SJCRH30 (cell line): ENCODE measurements at regions not wholly inside any gene's neighbourhood (a gene's known extent, or its start where the extent isn't known, plus 50 kb on each side); places are given as distances from the start of the nearest gene placed in this dataset.
A peak's percentile ranks its signal among the peaks of the same experiment; 100 is the strongest.
"Not testable (repeated sequence)": the region's sequence is repeated elsewhere in the genome, so short reads cannot be mapped to it uniquely, and the experiment has no call there.

Experiments
- DNase-seq, 2 experiments: peaks; one replicate each; pipeline ENCODE4 v3.0.0-alpha.2; 2015 to 2020
- H3K27ac ChIP-seq: fragments of 250-450 bp; sonication (Bioruptor Pico); 2 replicates; pipeline ENCODE4 v1.5.1; 2020; ENCODE audit warnings: mild to moderate bottlenecking, moderate library complexity
- H3K27me3 ChIP-seq: fragments of 250-450 bp; sonication (Bioruptor Pico); 2 replicates; pipeline ENCODE4 v1.5.1; 2020; ENCODE audit warnings: mild to moderate bottlenecking, moderate library complexity
- H3K36me3 ChIP-seq: fragments of 250-450 bp; sonication (Bioruptor Pico); 2 replicates; pipeline ENCODE4 v1.5.1; 2020; ENCODE audit warnings: mild to moderate bottlenecking, moderate library complexity
- H3K4me1 ChIP-seq: fragments of 250-450 bp; sonication (Bioruptor Pico); 2 replicates; pipeline ENCODE4 v1.5.1; 2020; ENCODE audit warnings: mild to moderate bottlenecking, moderate library complexity
- H3K4me3 ChIP-seq: fragments of 250-450 bp; sonication (Bioruptor Pico); 2 replicates; pipeline ENCODE4 v1.5.1; 2020; ENCODE audit warnings: mild to moderate bottlenecking, moderate library complexity
- H3K9me3 ChIP-seq: fragments of 250-450 bp; sonication (Bioruptor Pico); replicated peaks from 2 replicates; pipeline ENCODE4 v1.5.1; 2020; ENCODE audit warnings: mild to moderate bottlenecking, moderate library complexity

DNA sequence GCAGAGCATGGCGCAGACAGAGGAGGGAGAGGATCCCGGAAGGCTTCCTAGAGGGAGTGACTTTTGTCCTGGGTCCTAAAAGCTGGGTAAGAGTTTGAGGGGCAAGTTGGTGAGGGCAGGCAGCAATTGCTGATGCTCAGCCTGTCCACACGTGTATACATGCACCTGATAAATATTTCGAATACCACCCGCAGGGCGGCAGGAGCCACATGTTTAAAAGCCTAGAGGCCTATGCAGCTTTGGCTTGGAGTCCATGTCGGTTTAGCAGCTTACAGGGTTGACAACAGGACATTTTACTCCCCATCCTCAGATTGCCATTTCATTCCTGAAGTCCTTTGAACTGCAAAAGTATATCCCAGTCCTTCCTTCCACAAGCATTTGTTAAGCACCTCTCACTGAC is 99.1 kb downstream of the KATNIP start:
- Histone ChIP-seq H3K4me1 (no peaks in the 10 kb centered on the region), H3K36me3 (no peaks in the 10 kb centered on the region), H3K27me3 (no peaks in the 10 kb centered on the region), H3K27ac (no peak overlapping the region), H3K9me3 (no peaks in the 10 kb centered on the region), H3K4me3 (no peak overlapping the region)
- DNase-seq = no peak

DNA sequence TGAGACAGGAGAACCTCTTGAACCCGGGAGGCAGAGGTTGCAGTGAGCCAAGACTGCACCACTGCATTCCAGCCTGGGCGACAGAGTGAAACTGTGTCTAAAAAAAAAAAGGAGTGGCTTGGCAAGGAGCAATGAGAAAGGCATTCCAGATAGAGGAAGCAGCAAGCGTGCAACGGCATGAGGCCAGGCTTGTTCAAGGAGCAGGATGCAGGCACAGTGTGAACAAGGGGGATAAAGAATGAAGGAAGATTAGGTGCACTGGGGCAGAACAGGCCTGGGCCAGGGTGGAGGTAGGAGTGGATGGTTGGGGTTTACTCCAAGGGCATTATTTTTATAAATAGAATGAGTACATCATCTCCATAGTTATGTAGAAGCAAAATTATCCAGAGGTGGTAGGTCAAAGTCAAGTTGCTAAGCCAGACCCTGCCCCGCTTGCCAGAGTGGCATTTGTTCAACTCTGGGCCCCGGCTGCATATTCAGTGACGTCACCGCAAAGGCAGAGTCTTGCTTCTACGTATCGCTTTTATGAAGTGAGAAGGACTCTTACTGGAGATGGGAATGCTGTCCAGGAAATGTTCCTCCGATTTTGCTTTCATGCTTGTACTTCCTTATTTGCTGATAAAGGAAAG is 100.2 kb downstream of the KATNIP start:
- no peaks in the 10 kb centered on the region for H3K9me3 ChIP-seq
- H3K36me3 ChIP-seq = no peaks in the 10 kb centered on the region
- peaks cover 5% of the 10 kb centered on the region; the same call in 1 of the 2 replicates for H3K4me1 ChIP-seq
- no peaks in the 10 kb centered on the region for H3K27me3 ChIP-seq
- no peak overlapping the region for H3K4me3 ChIP-seq
- DNase-seq = no peak
- no peak overlapping the region for H3K27ac ChIP-seq

DNA sequence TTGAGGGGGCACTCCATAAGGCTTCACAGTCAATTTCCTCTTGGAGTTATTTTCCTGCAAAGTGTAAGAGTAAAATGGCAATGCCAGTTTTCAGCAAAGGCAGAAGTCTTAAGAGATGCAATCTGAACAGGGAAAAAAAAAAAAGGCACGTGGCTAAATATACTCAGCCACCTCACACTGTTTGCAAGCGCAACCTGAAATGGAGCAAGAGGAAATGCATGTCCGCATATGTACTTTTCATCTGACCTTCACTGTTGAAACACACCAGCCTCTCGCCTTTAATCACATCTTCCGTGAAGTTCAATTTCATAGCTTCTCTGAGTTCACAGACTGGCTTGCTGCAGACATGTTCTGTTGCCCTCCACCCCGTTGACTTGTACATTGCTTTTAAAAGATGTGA is 101.4 kb downstream of the KATNIP start:
- Histone ChIP-seq H3K27ac (no peak overlapping the region), H3K36me3 (no peaks in the 10 kb centered on the region), H3K27me3 (no peaks in the 10 kb centered on the region), H3K4me1 (peaks cover 5% of the 10 kb centered on the region; the same call in 1 of the 2 replicates), H3K9me3 (no peaks in the 10 kb centered on the region), H3K4me3 (no peak overlapping the region)
- no peak for DNase-seq

DNA sequence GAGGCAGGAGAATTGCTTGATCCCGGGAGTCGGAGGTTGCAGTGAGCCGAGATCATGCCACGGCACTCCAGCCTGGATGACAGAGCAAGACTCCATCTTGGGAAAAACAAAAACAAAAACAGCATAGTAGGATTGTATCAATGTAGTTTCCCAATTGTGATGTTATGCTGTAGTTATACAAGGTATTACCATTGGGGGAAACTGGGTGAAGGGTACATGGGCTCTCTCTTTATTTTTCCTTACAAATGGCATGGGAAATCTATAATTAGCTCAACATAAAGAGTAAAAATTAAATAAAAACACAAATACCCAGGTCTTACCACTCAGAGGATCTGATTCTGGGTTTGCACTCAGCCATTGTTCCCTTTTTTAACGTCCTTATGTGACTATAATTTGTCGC is 107.9 kb downstream of the KATNIP start:
- Histone ChIP-seq H3K27ac (no peak overlapping the region), H3K4me3 (no peak overlapping the region), H3K9me3 (no peaks in the 10 kb centered on the region), H3K4me1 (peaks cover 5% of the 10 kb centered on the region; the same call in 1 of the 2 replicates), H3K36me3 (no peaks in the 10 kb centered on the region), H3K27me3 (no peaks in the 10 kb centered on the region)
- DNase-seq = no peak

DNA sequence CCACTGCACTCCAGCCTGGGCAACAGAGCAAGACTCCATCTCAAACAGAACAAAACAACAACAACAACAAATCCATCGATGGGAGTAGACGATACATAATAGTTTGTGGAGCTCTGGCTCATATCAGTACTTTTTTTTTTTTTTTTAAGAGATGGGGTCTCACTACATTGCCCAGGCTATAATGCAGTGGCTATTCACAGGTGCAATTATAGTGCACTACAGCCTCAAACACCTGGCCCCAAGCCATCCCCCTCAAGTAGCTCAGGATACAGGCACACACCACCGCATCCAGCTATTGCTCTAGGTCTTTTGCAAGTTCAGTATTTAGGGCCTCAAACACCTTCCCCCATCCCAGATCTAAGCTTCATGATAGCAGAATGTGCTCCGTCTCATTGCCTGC is 110.6 kb downstream of the KATNIP start:
- Histone ChIP-seq H3K36me3 (no peaks in the 10 kb centered on the region), H3K4me3 (no peak overlapping the region), H3K9me3 (no peaks in the 10 kb centered on the region), H3K27me3 (no peaks in the 10 kb centered on the region), H3K4me1 (no peaks in the 10 kb centered on the region), H3K27ac (no peak overlapping the region)
- no peak for DNase-seq

DNA sequence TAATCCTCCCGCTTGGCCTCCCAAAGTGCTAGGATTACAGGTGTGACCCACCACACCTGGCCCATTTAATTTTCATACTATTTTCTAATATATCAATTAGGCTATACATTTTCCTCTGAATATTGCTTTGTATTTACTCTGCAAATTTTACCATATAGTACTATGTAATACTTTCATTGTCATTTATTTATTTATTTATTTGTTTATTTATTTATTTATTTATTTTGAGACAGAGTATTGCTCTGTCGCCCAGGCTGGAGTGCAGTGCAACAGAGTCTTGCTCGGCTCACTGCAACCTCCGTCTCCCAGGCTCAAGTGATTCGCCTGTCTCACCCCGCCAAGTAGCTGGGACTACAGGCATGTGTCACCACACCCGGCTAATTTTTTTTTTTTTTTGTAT is 113.3 kb downstream of the KATNIP start:
- not testable (repeated sequence) for H3K27me3 ChIP-seq, H3K27ac ChIP-seq, H3K4me3 ChIP-seq, H3K9me3 ChIP-seq, H3K4me1 ChIP-seq, DNase-seq, H3K36me3 ChIP-seq

DNA sequence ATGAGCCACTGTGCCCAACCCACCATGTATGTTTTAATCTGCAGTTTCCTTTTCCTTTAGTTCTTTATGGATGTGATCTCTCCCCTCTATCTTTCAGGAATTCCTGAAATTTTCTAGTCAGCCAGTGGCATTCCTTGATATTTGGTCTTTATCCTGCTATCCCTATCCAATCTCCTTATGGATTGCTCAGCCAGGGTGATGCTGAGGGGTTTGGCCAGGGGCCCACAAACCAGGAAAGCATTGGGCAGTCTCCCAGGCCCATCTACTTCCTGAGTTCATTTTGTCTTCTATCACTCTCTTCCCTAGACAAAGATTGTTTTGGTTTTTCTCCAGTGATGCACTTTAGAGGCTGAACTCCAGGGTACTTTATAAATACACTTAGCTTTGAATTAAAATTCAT is 115.9 kb downstream of the KATNIP start:
- Histone ChIP-seq H3K27ac (no peak overlapping the region), H3K36me3 (no peaks in the 10 kb centered on the region), H3K9me3 (no peaks in the 10 kb centered on the region), H3K27me3 (no peaks in the 10 kb centered on the region), H3K4me3 (no peak overlapping the region), H3K4me1 (peaks cover 13% of the 10 kb centered on the region)
- no peak for DNase-seq

DNA sequence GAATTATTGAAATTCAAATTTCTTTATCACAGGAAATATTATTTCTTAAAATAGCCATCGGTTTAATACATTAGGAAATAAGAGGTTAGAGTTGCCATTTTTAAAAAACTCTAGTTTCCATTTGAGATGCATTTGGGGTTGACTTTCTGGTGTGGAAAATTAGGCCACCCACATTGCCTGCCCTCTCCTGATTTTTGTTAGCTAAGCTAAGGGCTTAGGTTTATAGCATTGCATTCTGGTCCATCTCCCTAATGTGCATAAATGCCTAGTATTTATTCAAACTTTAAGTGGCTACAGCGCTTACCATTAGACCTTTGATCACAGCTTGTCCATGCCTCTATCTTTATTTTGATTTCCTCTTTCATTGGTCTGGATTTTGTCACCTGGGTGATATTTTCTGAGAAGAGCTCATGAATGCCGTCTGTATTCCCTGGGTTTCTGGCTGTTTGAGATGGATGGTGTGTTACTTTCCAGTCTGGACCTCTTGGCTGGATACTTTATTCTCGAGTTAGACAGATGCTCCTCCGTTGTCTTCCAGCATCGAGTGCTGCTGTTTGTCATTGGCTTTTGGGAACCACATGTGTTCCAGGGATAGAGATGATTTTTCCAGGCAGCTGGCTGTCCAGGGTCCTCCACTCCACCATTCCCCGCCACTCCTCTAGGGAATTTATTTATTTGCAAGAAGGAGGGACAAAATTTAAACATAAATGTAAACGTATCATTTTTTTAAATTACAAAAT is 120.3 kb downstream of the KATNIP start:
- Histone ChIP-seq H3K9me3 (no peaks in the 10 kb centered on the region), H3K36me3 (no peaks in the 10 kb centered on the region), H3K27me3 (no peaks in the 10 kb centered on the region), H3K27ac (peak overlapping the region; percentile 87), H3K4me3 (peak overlapping the region; percentile 33), H3K4me1 (peaks cover 15% of the 10 kb centered on the region)
- DNase-seq = peak; percentile 80 to 89

DNA sequence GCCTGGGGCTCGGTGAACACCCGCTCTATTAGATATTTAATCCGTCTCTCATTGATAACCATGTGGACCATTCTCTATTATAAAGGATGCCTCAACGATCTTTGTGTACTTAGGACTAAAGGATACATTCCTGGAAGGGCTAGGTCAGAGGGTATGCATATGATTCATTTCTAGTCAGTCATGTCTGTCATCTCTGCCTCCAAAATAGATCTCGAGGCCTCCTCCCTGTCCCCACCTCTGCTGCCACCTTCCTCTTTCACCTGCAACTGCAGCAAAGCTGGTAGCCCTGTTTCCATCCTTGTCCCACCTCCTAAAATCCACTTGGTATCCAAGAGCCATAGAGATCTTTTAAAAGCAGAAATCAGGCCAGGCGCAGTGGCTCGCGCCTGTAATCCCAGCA is 121.5 kb downstream of the KATNIP start:
- Histone ChIP-seq H3K27me3 (no peaks in the 10 kb centered on the region), H3K27ac (no peak overlapping the region), H3K9me3 (no peaks in the 10 kb centered on the region), H3K36me3 (no peaks in the 10 kb centered on the region), H3K4me3 (no peak overlapping the region), H3K4me1 (peaks cover 15% of the 10 kb centered on the region)
- DNase-seq = no peak

DNA sequence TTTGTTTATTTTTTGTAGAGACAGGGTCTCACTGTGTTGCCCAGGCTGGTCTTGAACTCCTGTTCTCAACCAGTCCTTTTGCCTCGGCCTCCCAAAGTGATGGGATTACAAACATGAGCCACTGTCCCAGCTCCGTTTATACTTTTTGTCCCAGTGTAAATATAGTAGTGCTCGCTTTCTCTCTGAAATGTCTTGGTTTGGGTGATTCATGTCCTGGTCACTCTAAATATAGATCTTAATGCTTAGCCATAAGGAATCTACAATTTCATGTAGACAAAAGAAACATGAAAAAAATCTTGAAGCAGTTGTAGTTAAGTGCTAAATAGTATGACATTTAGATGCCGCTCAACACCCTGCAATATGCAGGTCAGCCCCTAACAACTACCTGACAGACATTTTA is 126.9 kb downstream of the KATNIP start:
- no peak overlapping the region for H3K4me3 ChIP-seq
- no peaks in the 10 kb centered on the region for H3K27me3 ChIP-seq
- H3K27ac ChIP-seq = no peak overlapping the region
- no peaks in the 10 kb centered on the region for H3K9me3 ChIP-seq
- no peak for DNase-seq
- H3K36me3 ChIP-seq = no peaks in the 10 kb centered on the region
- peaks cover 2% of the 10 kb centered on the region; the same call in 1 of the 2 replicates for H3K4me1 ChIP-seq

DNA sequence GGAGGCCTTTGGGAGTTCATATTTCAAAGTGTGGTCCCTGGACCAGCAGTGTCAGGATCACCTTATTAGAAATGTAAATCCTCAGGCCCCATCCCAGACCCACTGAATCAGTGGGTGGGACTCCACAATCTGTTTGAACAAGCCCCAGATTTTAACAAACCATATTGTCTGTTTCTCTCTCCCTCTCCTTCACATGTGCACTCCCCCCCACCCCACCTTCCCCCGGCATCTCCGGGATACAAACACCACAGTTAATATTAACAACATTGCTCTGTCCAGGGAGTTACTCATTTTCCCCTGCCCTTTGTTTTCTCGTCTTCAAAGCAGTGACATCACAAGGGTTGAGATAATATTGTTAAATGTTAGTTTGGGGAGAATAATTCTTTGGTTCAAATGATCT is 127.3 kb downstream of the KATNIP start:
- Histone ChIP-seq H3K36me3 (no peaks in the 10 kb centered on the region; the same call in 1 of the 2 replicates), H3K27me3 (no peaks in the 10 kb centered on the region), H3K27ac (no peak overlapping the region), H3K9me3 (no peaks in the 10 kb centered on the region), H3K4me1 (peaks cover 2% of the 10 kb centered on the region; the same call in 1 of the 2 replicates), H3K4me3 (no peak overlapping the region)
- no peak for DNase-seq

DNA sequence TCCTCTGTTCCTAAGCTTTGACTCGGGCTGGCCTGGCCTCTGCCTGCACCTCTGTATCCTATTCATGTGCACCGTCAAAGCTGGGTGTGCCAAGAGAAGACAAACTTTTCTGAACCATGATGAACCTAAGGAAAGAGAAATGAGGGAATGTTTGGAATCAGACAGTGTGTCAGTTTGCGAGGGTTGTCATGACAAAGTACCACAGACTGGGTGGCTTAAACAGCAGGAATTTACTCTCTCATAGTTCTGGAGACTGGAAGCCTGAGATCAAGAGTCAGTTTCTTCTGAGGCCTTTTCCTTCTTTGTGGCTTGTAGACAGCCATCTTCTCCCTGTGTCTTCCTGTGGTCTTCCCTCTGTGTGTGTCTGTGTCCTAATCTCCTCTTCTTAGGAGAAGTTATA is 129.0 kb downstream of the KATNIP start:
- H3K9me3 ChIP-seq = no peaks in the 10 kb centered on the region
- H3K27me3 ChIP-seq = no peaks in the 10 kb centered on the region
- H3K4me3 ChIP-seq = no peak overlapping the region
- no peak overlapping the region for H3K27ac ChIP-seq
- no peaks in the 10 kb centered on the region; the same call in 1 of the 2 replicates for H3K36me3 ChIP-seq
- H3K4me1 ChIP-seq = peaks cover 2% of the 10 kb centered on the region; the same call in 1 of the 2 replicates
- no peak for DNase-seq

DNA sequence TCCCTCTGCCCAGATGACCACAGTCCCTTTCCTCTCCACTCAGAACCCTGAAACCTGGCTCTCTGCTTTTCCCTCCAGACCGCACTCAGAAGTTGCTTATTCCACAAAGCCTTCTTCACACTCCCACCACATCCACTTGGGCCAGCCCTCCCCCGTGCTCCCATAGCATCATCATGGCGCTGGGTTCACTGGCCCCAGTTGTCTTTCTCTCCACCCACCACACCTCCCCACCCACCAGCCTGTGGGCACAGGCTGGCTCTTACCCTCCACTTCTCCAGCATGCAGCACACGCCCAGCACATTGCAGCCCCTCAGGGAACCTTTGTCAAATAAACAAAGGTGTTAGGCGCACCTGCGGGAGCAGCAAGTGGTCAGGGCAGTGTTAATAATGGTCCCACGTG is 130.0 kb downstream of the KATNIP start:
- Histone ChIP-seq H3K4me3 (no peak overlapping the region), H3K9me3 (no peaks in the 10 kb centered on the region), H3K27me3 (no peaks in the 10 kb centered on the region), H3K27ac (no peak overlapping the region), H3K36me3 (no peaks in the 10 kb centered on the region; the same call in 1 of the 2 replicates), H3K4me1 (peaks cover 2% of the 10 kb centered on the region; the same call in 1 of the 2 replicates)
- no peak for DNase-seq

DNA sequence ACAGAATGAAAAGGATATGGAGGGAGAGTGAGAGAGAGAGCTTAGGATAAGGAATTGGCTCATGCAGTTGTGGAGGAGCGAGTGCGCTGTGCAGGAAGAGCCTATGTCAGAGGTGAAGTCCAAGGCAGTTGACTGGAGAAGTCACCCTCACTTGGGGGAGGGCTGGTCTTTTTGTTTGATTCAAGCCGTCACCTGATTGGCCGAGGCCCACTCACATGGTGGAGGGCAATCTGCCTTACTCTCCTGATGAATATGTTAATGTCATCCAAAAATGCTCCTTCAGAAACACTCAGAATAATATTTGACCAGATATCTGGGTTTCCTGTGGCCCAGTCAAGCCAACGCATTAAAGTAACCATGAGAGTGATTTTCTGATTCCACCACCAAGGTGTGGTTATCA is 131.7 kb downstream of the KATNIP start:
- peaks cover 13% of the 10 kb centered on the region for H3K4me1 ChIP-seq
- H3K27me3 ChIP-seq = no peaks in the 10 kb centered on the region
- DNase-seq = no peak
- no peaks in the 10 kb centered on the region; the same call in 1 of the 2 replicates for H3K36me3 ChIP-seq
- H3K27ac ChIP-seq = no peak overlapping the region
- H3K9me3 ChIP-seq = no peaks in the 10 kb centered on the region
- H3K4me3 ChIP-seq = no peak overlapping the region

DNA sequence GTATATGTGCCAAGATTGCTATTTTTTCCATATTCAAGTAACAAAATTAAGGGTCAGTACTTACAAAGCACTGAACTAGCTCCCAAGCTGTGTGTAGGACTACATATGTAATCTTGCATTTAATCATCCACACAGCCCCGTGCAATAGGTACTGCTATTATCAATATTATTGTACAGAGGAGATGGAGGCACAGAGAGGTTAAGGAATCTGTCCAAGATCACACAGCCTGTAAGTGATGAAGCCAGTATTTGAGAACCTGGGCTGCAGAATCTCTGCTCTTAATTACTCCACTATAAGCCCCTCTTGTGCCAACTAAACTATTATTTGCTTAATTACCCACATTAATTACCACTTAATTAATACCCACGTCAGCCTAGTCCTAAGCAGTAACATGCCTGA is 134.1 kb downstream of the KATNIP start:
- no peaks in the 10 kb centered on the region for H3K27me3 ChIP-seq
- no peaks in the 10 kb centered on the region; the same call in 1 of the 2 replicates for H3K36me3 ChIP-seq

More for the DNA sequence above, 134.1 kb downstream of the KATNIP start:
- Histone ChIP-seq H3K9me3 (no peaks in the 10 kb centered on the region), H3K27ac (no peak overlapping the region), H3K4me3 (no peak overlapping the region), H3K4me1 (peaks cover 11% of the 10 kb centered on the region)
- no peak for DNase-seq
